ENCODE measurements at regions not wholly inside any gene's neighbourhood (a gene's known extent, or its start where the extent isn't known, plus 50 kb on each side); places are given as distances from the start of the nearest gene placed in this dataset.

- TF ChIP-seq CTCF (IDR thresholded peaks at IDR 0.05) = no peak
- Mint-ChIP-seq H3K4me3 (ENCODE audit: unreplicated experiment) (no peak overlapping the region), H3K27ac (ENCODE audit: unreplicated experiment) (no peak overlapping the region), H3K9me3 (ENCODE audit: low read depth) (peaks cover 4% of the 10 kb centered on the region), H3K36me3 (ENCODE audit: low read depth) (no peaks in the 10 kb centered on the region), H3K27me3 (ENCODE audit: low read depth) (no peaks in the 10 kb centered on the region), H3K4me1 (ENCODE audit: low read depth) (peaks cover 27% of the 10 kb centered on the region)
- DNase-seq (ENCODE audit: low spot score) = peak; percentile 34
Observed at GRCh38 chr6:43992126-43992663, 135.1 kb downstream of the MRPL14 start.

DNA sequence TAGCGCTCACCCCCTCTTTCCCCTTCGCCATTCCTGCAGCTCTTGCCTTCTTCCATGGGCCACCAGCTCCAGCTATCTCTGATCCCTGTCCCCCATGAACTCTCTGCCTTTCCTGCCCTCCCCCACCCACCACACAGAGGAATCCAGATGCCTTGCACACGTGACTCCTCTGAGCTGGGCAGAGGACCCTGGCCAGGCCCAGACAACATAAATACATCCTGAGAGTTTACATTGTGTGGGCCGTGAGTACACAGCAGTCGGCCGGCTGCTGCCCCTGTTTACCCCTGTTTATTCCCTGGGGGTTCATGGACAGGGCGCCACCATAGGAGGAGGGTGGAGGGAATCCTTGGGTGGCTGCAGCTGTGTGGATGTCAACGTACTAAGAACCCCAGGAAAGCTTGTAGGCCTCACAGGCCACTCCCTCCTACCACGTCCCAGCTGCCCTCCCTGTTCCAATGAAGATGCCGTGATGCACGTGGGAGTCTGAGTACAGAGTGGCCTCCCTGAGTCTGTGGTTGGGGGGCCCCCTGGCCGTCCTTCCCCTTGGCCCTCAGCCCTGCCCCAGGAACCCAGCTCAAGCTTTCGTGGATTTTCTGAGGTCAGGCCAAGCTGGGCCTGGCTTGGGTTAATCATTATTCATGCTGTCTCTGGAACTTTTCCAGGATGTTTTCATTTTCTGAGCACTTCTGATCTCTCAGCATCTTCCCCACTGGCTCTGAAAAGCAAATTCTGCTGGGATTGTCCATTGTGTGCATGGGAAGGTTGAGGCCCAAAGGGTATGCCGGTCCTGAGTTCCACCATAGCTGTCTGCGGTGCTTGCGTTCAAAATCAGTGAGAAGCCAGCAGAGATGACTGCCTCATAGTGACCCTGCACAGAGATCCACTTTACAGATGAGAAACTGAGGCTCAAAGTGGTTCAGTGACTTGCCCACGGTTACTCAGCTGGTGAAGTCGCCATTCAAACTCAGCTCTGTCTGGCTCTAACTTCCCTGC is 136.3 kb downstream of the MRPL14 start:
- peaks cover 21% of the 10 kb centered on the region for H3K4me1 Mint-ChIP-seq (ENCODE audit: low read depth)
- no peaks in the 10 kb centered on the region for H3K27me3 Mint-ChIP-seq (ENCODE audit: low read depth)
- H3K4me3 Mint-ChIP-seq (ENCODE audit: unreplicated experiment) = no peak overlapping the region
- no peak for TF ChIP-seq CTCF (IDR thresholded peaks at IDR 0.05)
- peaks cover 2% of the 10 kb centered on the region for H3K9me3 Mint-ChIP-seq (ENCODE audit: low read depth)
- DNase-seq (ENCODE audit: low spot score) = peak; percentile 56
- H3K27ac Mint-ChIP-seq (ENCODE audit: unreplicated experiment) = peak overlapping the region; percentile 66
- no peaks in the 10 kb centered on the region for H3K36me3 Mint-ChIP-seq (ENCODE audit: low read depth)

GRCh38 chr6:43990275-43990626 is 137.0 kb downstream of the MRPL14 start:
- TF ChIP-seq CTCF (IDR thresholded peaks at IDR 0.05) = no peak
- Mint-ChIP-seq H3K4me1 (ENCODE audit: low read depth) (peaks cover 20% of the 10 kb centered on the region), H3K27me3 (ENCODE audit: low read depth) (peaks cover 1% of the 10 kb centered on the region), H3K9me3 (ENCODE audit: low read depth) (no peaks in the 10 kb centered on the region), H3K27ac (ENCODE audit: unreplicated experiment) (peak overlapping the region; percentile 66), H3K36me3 (ENCODE audit: low read depth) (no peaks in the 10 kb centered on the region), H3K4me3 (ENCODE audit: unreplicated experiment) (no peak overlapping the region)
- peak; percentile 40 for DNase-seq (ENCODE audit: low spot score)

DNA sequence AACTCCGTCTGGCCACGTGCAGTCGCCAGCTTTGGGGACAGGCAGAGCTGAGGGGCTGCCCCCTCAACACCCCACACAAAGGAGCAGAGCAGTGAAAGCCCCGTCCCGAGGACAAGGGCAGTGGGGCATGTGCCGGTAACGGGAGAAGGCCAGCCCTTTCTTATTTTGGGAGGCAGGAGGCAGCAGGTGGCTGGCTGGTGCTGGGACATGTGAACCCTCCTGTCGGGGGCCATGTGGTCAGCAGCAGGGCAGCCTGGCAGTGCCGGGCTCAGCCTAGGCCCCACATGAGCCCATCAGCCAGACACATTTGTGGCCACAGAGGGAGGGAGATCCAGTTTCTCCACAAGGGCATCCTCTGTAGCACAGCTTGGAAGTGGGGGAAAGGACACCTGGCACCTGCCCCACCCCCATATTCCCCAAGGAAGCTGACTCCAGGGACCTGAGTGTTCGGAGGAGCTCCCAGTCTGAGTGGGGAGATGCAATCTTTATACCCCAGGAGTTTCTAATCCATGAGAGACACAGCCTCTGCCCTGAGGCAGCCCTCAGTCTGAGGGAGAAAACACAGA is 137.6 kb downstream of the MRPL14 start:
- Mint-ChIP-seq H3K9me3 (ENCODE audit: low read depth) (no peaks in the 10 kb centered on the region), H3K27ac (ENCODE audit: unreplicated experiment) (peak overlapping the region; percentile 66), H3K36me3 (ENCODE audit: low read depth) (no peaks in the 10 kb centered on the region), H3K4me3 (ENCODE audit: unreplicated experiment) (no peak overlapping the region), H3K27me3 (ENCODE audit: low read depth) (peaks cover 1% of the 10 kb centered on the region), H3K4me1 (ENCODE audit: low read depth) (peaks cover 25% of the 10 kb centered on the region)
- DNase-seq (ENCODE audit: low spot score) = peak; percentile 78
- no peak for TF ChIP-seq CTCF (IDR thresholded peaks at IDR 0.05)

- no peak overlapping the region for H3K4me3 Mint-ChIP-seq (ENCODE audit: unreplicated experiment)
- H3K4me1 Mint-ChIP-seq (ENCODE audit: low read depth) = peaks cover 32% of the 10 kb centered on the region
- peaks cover 1% of the 10 kb centered on the region for H3K27me3 Mint-ChIP-seq (ENCODE audit: low read depth)
- H3K36me3 Mint-ChIP-seq (ENCODE audit: low read depth) = no peaks in the 10 kb centered on the region
- no peaks in the 10 kb centered on the region for H3K9me3 Mint-ChIP-seq (ENCODE audit: low read depth)
- DNase-seq (ENCODE audit: low spot score) = no peak
- H3K27ac Mint-ChIP-seq (ENCODE audit: unreplicated experiment) = no peak overlapping the region
- no peak for TF ChIP-seq CTCF (IDR thresholded peaks at IDR 0.05)
Observed at GRCh38 chr6:43988801-43989200, 138.5 kb downstream of the MRPL14 start.

All from chondrocyte (in vitro differentiated cells).